Limb (tissue), 2 donors: ENCODE measurements at regions not wholly inside any gene's neighbourhood (a gene's known extent, or its start where the extent isn't known, plus 50 kb on each side); places are given as distances from the start of the nearest gene placed in this dataset.
"Not testable (repeated sequence)": the region's sequence is repeated elsewhere in the genome, so short reads cannot be mapped to it uniquely, and the experiment has no call there.

Source experiments
- DNase-seq, 2 donors: peaks; one replicate each; pipeline ENCODE4 v3.0.0-alpha.2; 2016; ENCODE audit errors: extremely low spot score in 2 of 2

DNA sequence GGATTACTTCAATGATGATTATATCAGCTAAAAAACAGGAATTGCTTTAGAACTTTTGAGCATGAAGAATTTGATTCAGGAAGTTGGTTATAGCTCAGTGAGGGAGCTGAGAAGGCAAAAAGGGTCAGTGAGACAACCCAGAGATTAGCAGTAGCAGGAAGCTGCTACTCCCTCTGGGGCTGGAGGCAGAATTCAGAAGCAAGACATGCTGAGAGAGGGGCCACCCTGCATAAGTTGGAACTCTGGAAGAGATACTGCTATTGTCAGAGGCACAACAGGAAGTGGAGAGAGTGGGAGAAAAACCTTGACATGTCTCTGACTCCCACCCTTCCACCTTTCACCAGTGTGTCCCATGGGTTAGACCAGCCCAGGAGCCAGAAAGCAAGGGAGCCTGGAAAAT is 488.7 kb downstream of the ADRA2A start:
- no peak for DNase-seq

GRCh38 chr10:111578076-111578475 is 501.2 kb downstream of the ADRA2A start:
- no peak for DNase-seq

DNA sequence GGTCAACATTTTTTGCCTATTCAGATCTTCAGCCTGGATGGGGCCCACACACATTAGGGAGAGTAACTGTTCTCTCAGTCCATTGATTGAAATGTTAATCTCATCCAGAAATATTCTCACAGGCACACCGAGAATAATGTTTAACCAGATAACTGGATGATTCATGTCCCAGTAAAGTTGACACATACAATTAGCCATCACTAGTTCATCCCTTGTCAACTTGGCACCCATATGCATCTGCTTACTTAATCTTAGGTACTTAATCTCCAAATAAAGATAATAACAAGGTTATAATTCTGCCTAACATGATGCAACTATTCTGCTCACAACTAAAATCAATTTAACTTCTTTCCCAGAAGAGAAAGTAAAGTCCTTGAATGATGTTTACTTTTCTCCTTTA is 502.6 kb downstream of the ADRA2A start:
- DNase-seq: no peak

- no peak for DNase-seq
Measured at GRCh38 chr10:111590703-111591102, 513.9 kb downstream of the ADRA2A start.

DNA sequence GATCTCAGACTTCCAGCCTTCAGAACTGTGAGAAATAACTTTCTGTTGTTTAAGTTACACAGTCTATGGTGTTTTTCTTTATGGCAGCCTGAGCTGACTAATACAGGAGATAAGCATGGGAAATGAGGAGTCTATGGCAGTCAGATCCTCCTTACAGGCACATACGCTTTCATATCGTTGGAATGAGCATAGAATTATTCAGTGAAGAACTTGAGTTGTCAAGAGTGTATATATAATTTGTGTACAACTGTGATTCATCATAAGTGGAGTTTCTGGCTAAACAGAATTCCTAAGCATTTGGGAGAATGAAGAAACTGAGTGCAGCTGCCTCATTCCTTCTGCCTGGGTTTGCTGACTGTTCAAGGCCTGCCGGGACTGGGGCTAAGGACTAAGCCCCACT is 516.7 kb downstream of the ADRA2A start:
- DNase-seq: no peak

GRCh38 chr10:111595173-111595572 is 518.3 kb downstream of the ADRA2A start:
- no peak for DNase-seq

GRCh38 chr10:111598433-111599059 is 521.7 kb downstream of the ADRA2A start:
- DNase-seq: peak; percentile 61 to 78

DNA sequence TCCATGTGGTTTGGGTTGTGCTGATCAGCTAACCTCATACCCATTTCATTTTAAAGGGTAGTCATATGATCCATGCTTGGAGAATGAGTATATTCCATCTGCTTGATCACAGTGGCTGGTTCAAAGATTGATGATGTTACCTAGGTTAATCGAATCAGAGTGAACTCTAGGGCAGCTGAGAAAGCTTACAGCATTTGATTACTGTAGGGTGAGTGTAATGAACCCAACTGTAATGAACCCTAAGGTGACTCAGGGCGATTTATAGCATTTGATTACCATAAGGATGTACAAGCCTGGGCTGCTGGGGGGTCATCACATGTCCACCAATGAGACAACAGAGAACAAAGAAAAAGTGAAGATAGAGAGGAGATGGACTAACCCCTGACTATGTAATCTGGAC is 523.1 kb downstream of the ADRA2A start:
- DNase-seq: no peak

GRCh38 chr10:111600772-111601171 is 523.9 kb downstream of the ADRA2A start:
- peak in 1 of 2 donors; percentile 34 for DNase-seq

DNA sequence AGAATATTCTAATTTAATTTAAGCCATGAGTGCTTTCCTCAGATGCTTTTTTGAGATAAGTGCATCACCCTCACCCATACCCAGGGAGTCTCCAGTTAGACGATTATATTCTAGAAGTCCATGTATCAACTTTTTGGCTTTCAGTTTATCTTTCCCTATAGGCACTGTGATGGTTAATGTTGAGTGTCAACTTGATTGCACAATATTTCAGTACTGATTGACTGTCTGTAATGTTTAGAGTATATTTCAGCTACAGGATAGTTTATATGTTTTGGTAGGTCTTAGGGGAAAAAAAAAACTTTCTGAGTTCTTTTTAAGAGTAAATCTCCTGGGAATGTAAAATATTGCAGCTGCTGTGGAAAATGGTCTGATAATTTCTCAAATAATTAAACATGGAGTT is 535.4 kb downstream of the ADRA2A start:
- no peak for DNase-seq

DNA sequence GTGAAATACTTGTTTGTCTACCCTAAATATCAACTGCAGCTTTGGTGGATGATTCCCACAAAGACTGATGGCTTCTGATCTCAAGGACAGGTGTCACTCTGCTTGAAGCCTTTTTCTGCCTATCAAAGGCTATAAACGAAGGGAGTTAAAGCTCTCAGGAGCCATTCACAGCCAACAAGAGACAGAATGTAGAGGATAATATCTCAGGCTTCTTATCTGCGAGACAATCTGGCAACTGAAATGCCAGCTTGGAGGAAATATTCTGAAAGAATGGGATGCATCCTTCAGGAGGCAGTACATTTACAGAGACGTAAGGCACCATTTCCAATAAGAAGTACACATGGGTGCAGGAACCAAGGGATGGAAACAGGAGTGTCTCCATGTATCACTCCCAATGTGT is 549.4 kb downstream of the GPAM start:
- no peak for DNase-seq

DNA sequence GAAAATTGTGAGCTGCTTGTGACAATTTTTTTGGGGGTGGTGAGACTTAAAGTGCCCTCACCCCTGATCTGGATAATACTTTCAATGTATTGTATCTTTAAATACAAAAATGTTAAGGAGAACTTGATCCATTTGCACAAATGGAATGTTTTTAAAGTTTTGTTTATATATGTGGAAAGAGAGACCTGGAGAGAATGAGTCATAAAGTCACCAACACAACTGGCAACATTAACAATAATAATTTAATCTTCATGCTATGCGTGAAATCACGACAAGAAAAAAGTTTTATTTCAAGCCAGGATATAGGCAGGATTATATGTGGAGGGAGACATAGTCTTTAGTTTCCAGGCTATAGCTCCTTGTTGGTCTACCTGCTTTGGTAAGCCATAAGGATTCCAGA is 537.5 kb downstream of the GPAM start:
- DNase-seq: no peak

GRCh38 chr10:111648046-111648445 is 535.5 kb downstream of the GPAM start:
- no peak for DNase-seq

DNA sequence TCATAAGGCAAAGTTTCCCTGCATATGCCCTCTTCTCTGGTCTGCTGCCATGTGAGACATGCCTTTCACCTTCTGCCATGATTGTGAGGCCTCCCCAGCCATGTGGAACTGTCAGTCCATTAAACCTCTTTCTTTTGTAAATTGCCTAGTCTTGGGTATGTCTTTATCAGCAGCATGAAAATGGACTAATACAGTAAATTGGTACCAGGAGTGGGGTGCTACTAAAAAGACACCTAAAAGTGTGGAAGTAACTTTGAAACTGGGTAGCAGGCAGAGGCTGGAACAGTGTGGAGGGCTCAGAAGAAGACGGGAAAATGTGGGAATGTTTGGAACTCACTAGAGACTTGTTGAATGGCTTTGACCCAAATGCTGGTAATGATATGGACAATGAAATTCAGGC is 534.5 kb downstream of the GPAM start:
- not testable (repeated sequence) for DNase-seq

- DNase-seq: no peak
Measured at GRCh38 chr10:111650088-111650487, 533.5 kb downstream of the GPAM start.

GRCh38 chr10:111656066-111656465 is 527.5 kb downstream of the GPAM start:
- no peak for DNase-seq

DNA sequence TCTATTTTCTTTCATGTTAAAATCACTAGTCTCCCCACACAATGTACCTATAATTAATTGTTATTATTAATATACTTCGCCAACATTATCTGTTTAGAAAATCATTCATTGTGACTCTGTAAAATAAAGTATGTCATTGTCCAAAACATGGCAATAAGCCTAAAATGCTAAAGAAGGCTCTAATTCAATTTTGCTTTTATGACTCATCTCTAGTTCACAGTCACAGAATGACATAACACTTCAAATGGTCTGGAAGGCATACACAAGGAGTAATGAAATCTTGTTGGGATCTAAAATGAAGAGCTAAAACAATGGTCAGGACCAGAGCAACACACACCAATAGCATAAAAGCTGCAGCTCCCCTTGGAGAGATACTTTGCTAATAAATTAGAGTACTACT is 505.8 kb downstream of the GPAM start:
- DNase-seq: no peak

DNA sequence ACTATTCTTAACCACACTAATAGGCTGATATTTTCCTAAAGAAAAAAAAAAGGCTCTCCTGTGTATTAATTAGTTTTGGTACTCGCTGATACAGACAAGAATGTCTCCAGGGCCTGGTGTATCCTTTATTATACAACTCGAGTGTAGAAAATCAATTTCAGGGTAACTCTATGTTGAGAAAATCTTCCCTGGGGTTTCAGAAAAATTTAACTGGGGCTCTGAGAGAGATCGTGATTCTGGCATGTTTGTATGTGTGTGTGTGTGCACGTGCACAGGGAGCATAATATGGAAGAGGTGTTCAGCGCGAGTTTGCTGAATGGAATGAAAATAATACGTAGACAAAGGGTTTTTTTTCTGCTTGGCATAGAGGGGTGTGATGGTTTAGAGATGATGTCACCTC is 496.8 kb downstream of the GPAM start:
- no peak for DNase-seq

DNA sequence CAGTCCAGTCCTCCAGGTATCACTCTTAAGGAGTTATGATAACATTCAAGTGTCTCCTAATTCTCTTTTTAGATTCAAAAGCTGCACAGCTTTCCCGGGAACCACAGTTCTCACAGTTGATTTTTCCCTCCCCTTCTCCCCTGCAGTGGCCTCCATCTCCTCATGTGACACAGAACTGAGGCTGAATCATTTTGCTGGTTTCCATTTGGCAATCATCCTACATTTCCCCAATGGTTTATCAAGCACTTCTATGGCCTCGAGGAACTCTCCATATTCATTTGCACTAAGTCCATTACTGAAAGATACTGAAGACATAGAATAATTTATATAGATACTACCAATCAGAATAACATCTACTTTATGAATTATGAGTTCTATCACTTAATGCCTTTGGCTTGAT is 484.9 kb downstream of the GPAM start:
- DNase-seq: no peak

- no peak for DNase-seq
Measured at GRCh38 chr10:111703986-111704385, 479.6 kb downstream of the GPAM start.

- no peak for DNase-seq
Measured at GRCh38 chr10:111705021-111705420, 478.5 kb downstream of the GPAM start.

GRCh38 chr10:111706331-111706730 is 477.2 kb downstream of the GPAM start:
- DNase-seq: no peak

GRCh38 chr10:111707076-111707475 is 476.5 kb downstream of the GPAM start:
- DNase-seq: no peak

GRCh38 chr10:111709603-111710002 is 474.0 kb downstream of the GPAM start:
- DNase-seq: no peak
